ENCODE measurements at regions not wholly inside any gene's neighbourhood (a gene's known extent, or its start where the extent isn't known, plus 50 kb on each side); places are given as distances from the start of the nearest gene placed in this dataset.
"Not testable (repeated sequence)": the region's sequence is repeated elsewhere in the genome, so short reads cannot be mapped to it uniquely, and the experiment has no call there.

DNA sequence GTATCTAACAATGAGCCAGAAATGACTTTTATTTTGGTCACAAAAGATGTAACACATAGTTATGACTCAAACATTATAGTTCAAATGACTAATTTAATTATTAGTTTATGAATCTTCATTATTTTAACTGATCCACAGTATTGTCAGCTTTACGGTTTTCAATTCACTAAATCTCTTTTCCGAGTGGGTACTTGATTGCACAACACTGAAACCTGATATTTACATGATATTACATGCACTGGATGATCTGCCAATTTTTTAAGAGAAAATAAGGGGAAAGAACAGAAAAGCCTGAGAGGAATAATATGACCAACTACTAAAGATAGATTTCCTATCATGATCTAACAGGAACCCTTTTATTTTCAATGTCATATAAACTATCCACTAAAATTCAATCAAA, 1446.0 kb downstream of the FSTL5 start:
- Histone ChIP-seq H3K4me2 (ENCODE audit: low read length) (no peak overlapping the region), H3K27me3 (ENCODE audit: control insufficient read depth, insufficient read depth, low read length) (no peaks in the 10 kb centered on the region), H3K9ac (no peak overlapping the region), H3K79me2 (no peaks in the 10 kb centered on the region), H3K27ac (no peak overlapping the region), H2AFZ (no peak overlapping the region), H3K9me3 (ENCODE audit: control insufficient read depth, low read length) (no peaks in the 10 kb centered on the region), H3K4me1 (no peaks in the 10 kb centered on the region), H3K4me3 (ENCODE audit: low read depth, low read length) (no peak overlapping the region), H3K36me3 (ENCODE audit: control insufficient read depth, insufficient read depth, low read length) (no peaks in the 10 kb centered on the region)
- TF ChIP-seq, protein P1, sequence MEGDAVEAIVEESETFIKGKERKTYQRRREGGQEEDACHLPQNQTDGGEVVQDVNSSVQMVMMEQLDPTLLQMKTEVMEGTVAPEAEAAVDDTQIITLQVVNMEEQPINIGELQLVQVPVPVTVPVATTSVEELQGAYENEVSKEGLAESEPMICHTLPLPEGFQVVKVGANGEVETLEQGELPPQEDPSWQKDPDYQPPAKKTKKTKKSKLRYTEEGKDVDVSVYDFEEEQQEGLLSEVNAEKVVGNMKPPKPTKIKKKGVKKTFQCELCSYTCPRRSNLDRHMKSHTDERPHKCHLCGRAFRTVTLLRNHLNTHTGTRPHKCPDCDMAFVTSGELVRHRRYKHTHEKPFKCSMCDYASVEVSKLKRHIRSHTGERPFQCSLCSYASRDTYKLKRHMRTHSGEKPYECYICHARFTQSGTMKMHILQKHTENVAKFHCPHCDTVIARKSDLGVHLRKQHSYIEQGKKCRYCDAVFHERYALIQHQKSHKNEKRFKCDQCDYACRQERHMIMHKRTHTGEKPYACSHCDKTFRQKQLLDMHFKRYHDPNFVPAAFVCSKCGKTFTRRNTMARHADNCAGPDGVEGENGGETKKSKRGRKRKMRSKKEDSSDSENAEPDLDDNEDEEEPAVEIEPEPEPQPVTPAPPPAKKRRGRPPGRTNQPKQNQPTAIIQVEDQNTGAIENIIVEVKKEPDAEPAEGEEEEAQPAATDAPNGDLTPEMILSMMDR (IDR thresholded peaks at IDR 0.05): no peak

DNA sequence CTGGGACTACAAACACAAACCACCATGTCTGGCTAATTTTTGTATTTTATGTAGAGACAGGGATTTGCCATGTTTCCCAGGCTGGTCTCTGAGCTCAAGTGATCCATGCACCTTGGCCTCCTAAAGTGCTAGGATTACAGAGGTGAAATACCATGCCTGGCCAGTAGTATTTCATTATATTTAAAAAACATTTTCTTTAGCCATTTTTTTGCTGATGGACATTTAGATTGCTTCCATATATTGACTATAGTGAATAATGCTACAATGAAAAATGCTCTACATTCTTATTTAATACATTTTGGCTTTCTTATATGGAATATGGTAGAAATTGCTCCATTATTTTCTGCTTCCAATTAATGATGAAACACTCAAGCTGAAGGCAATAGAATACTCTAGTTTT, 1439.7 kb downstream of the FSTL5 start:
- TF ChIP-seq, protein P1 (IDR thresholded peaks at IDR 0.05): no peak
- Histone ChIP-seq H3K9me3 (ENCODE audit: control insufficient read depth, low read length) (no peaks in the 10 kb centered on the region), H3K4me3 (ENCODE audit: low read depth, low read length) (no peak overlapping the region), H3K4me1 (no peaks in the 10 kb centered on the region), H3K27me3 (ENCODE audit: control insufficient read depth, insufficient read depth, low read length) (no peaks in the 10 kb centered on the region), H3K27ac (no peak overlapping the region), H2AFZ (no peak overlapping the region), H3K4me2 (ENCODE audit: low read length) (no peak overlapping the region), H3K79me2 (no peaks in the 10 kb centered on the region), H3K36me3 (ENCODE audit: control insufficient read depth, insufficient read depth, low read length) (peaks cover 2% of the 10 kb centered on the region), H3K9ac (no peak overlapping the region)

DNA sequence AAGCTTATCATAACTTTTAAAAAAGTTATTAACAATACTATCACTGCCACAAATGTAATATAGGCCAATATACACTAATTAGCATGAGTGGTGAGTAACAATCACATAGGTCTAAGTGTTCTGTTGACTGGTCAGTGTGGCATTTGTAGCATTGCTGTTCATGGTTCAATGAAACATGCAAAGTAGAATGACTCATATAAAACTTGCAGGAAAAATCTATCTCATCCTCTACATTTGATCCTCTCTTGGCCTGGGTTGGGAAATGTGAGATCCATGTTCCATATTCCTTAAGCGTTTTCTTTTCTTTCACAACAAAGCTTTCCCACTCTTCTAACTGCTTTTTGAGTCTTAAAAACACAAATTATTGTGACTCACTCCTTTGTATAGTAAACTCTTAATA, 1418.7 kb downstream of the FSTL5 start:
- Histone ChIP-seq H3K9ac (no peak overlapping the region), H3K4me1 (no peaks in the 10 kb centered on the region), H3K4me2 (ENCODE audit: low read length) (no peak overlapping the region), H3K4me3 (ENCODE audit: low read depth, low read length) (no peak overlapping the region), H3K9me3 (ENCODE audit: control insufficient read depth, low read length) (no peaks in the 10 kb centered on the region), H3K36me3 (ENCODE audit: control insufficient read depth, insufficient read depth, low read length) (no peaks in the 10 kb centered on the region), H3K79me2 (no peaks in the 10 kb centered on the region), H3K27me3 (ENCODE audit: control insufficient read depth, insufficient read depth, low read length) (no peaks in the 10 kb centered on the region), H3K27ac (no peak overlapping the region), H2AFZ (no peak overlapping the region)
- TF ChIP-seq, protein P1 (IDR thresholded peaks at IDR 0.05): no peak

DNA sequence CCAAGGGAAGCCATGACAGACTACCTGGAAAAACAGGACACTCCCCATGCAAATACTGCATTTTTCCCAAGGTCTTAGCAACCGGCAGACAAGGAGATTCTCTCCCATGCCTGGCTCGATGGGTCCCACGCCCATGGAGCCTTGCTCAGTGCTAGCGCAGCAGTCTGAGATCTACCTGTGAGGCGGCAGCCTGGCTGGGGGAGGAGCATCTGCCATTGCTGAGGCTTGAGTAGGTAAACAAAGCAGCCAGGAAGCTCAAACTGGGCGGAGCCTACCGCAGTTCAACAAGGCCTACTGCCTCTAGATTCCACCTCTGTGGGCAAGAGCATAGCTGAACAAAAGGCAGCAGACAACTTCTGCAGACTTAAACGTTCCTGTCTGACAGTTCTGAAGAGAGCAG, 1417.2 kb downstream of the FSTL5 start:
- H3K4me1 ChIP-seq; H3K36me3 ChIP-seq (ENCODE audit: control insufficient read depth, insufficient read depth, low read length); H2AFZ ChIP-seq; H3K27ac ChIP-seq; H3K9ac ChIP-seq; H3K27me3 ChIP-seq (ENCODE audit: control insufficient read depth, insufficient read depth, low read length); H3K4me2 ChIP-seq (ENCODE audit: low read length); H3K79me2 ChIP-seq; H3K9me3 ChIP-seq (ENCODE audit: control insufficient read depth, low read length); H3K4me3 ChIP-seq (ENCODE audit: low read depth, low read length): not testable (repeated sequence)

DNA sequence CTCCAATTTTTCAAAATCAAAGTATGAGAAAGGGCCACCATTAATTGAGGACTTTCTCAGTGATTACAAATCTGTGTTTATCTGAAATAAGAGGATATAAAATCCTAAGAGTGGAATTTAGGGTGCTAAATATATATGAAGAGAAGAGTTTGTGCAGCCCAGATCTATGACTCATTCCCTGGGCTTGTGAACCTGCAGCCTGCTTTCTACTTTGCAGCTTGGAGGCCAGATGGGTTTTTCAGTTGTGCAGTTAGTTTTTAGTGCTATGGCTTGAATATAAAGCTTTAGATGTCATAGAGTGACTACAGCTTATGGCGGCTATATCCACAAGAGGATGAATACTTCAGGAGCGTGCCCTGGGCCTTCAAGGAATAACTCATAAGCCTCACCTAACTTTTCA, 1391.1 kb downstream of the FSTL5 start:
- Histone ChIP-seq H3K4me2 (ENCODE audit: low read length) (no peak overlapping the region), H3K4me3 (ENCODE audit: low read depth, low read length) (no peak overlapping the region), H3K4me1 (no peaks in the 10 kb centered on the region), H3K36me3 (ENCODE audit: control insufficient read depth, insufficient read depth, low read length) (no peaks in the 10 kb centered on the region), H2AFZ (no peak overlapping the region), H3K79me2 (no peaks in the 10 kb centered on the region), H3K9me3 (ENCODE audit: control insufficient read depth, low read length) (no peaks in the 10 kb centered on the region), H3K27me3 (ENCODE audit: control insufficient read depth, insufficient read depth, low read length) (no peaks in the 10 kb centered on the region), H3K9ac (no peak overlapping the region), H3K27ac (no peak overlapping the region)
- TF ChIP-seq, protein P1 (IDR thresholded peaks at IDR 0.05): no peak

All from parathyroid adenoma (tissue), 2 donors.